HG03196 (cell line): ENCODE measurements at regions not wholly inside any gene's neighbourhood (a gene's known extent, or its start where the extent isn't known, plus 50 kb on each side); places are given as distances from the start of the nearest gene placed in this dataset.
A peak's percentile ranks its signal among the peaks of the same experiment; 100 is the strongest.
"Not testable (repeated sequence)": the region's sequence is repeated elsewhere in the genome, so short reads cannot be mapped to it uniquely, and the experiment has no call there.

Experiments used
- ATAC-seq: cut with Tn5 transposase; IDR thresholded peaks from one replicate; pipeline ENCODE4 v1.9.1; 2021; ENCODE audit not compliant: unreplicated experiment

- no peak for ATAC-seq
Observed at GRCh38 chr5:32534041-32534440, 51.3 kb upstream of the SUB1 start.

GRCh38 chr5:32531885-32532520, 53.4 kb upstream of the SUB1 start:
- ATAC-seq, result peak; percentile 42

- ATAC-seq, result not testable (repeated sequence)
Observed at GRCh38 chr5:32527321-32527720, 58.0 kb upstream of the SUB1 start.

- ATAC-seq, result no peak
Observed at GRCh38 chr5:32526810-32527209, 58.5 kb upstream of the SUB1 start.

- ATAC-seq, result no peak
Observed at GRCh38 chr5:32523625-32524024, 61.7 kb upstream of the SUB1 start.

GRCh38 chr5:32522429-32523143, 62.8 kb upstream of the SUB1 start:
- no peak for ATAC-seq

- ATAC-seq, result no peak
Observed at GRCh38 chr5:32521481-32521880, 63.9 kb upstream of the SUB1 start.

- no peak for ATAC-seq
Observed at GRCh38 chr5:32520972-32521371, 64.4 kb upstream of the SUB1 start.

- ATAC-seq, result no peak
Observed at GRCh38 chr5:32520356-32520755, 65.0 kb upstream of the SUB1 start.

- ATAC-seq, result no peak
Observed at GRCh38 chr5:32519508-32519907, 65.8 kb upstream of the SUB1 start.

- ATAC-seq, result no peak
Observed at GRCh38 chr5:32514806-32515205, 70.3 kb upstream of the ZFR start.

GRCh38 chr5:32512926-32513325, 68.4 kb upstream of the ZFR start:
- ATAC-seq, result no peak

GRCh38 chr5:32511776-32512374, 67.3 kb upstream of the ZFR start:
- no peak for ATAC-seq

- ATAC-seq, result no peak
Observed at GRCh38 chr5:32510860-32511259, 66.3 kb upstream of the ZFR start.

- ATAC-seq, result no peak
Observed at GRCh38 chr5:32508806-32509805, 64.6 kb upstream of the ZFR start.

GRCh38 chr5:32507738-32508434, 63.3 kb upstream of the ZFR start:
- no peak for ATAC-seq

- no peak for ATAC-seq
Observed at GRCh38 chr5:32506799-32507198, 62.3 kb upstream of the ZFR start.

- ATAC-seq, result no peak
Observed at GRCh38 chr5:32506201-32506661, 61.7 kb upstream of the ZFR start.

GRCh38 chr5:32505756-32506155, 61.2 kb upstream of the ZFR start:
- no peak for ATAC-seq

GRCh38 chr5:32504989-32505596, 60.6 kb upstream of the ZFR start:
- ATAC-seq, result no peak
